ENCODE measurements at regions not wholly inside any gene's neighbourhood (a gene's known extent, or its start where the extent isn't known, plus 50 kb on each side); places are given as distances from the start of the nearest gene placed in this dataset.

DNA sequence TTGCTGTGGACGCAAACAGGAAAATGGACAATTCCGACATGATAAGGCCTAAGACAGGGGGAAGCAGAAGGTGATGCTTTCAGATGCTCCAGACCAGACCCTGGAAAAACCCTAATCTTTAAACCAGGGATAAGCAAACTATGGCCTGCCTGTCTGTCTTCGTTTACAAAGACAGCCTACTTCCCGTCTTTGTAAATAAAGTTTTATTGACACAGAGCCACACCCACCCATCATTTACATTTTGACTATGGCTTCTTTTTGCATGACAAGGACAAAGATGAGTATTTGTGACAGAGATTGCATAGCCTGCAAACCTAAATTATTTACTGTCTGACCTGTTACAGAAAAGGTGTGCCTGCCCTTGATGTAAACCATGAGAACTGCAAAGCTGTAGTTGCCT is 177.9 kb downstream of the WSCD1 start (continued):
- TF ChIP-seq HDAC2 (IDR thresholded peaks at IDR 0.05; ENCODE audit: borderline replicate concordance in 1 of 2, low read depth in 2 of 2, low read length in 2 of 2): no peak
- no peak for TF ChIP-seq KDM5A (IDR thresholded peaks at IDR 0.05; ENCODE audit: low read length)
- TF ChIP-seq, protein P1, sequence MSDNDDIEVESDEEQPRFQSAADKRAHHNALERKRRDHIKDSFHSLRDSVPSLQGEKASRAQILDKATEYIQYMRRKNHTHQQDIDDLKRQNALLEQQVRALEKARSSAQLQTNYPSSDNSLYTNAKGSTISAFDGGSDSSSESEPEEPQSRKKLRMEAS (IDR thresholded peaks at IDR 0.05): no peak
- TF ChIP-seq, protein P2, sequence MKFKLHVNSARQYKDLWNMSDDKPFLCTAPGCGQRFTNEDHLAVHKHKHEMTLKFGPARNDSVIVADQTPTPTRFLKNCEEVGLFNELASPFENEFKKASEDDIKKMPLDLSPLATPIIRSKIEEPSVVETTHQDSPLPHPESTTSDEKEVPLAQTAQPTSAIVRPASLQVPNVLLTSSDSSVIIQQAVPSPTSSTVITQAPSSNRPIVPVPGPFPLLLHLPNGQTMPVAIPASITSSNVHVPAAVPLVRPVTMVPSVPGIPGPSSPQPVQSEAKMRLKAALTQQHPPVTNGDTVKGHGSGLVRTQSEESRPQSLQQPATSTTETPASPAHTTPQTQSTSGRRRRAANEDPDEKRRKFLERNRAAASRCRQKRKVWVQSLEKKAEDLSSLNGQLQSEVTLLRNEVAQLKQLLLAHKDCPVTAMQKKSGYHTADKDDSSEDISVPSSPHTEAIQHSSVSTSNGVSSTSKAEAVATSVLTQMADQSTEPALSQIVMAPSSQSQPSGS (IDR thresholded peaks at IDR 0.05; ENCODE audit: low read length): no peak
- TF ChIP-seq GABPA (IDR thresholded peaks at IDR 0.05; ENCODE audit: borderline replicate concordance, insufficient read depth, low read length): no peak

Data from H1 (cell line).